Thyroid gland (tissue), 4 donors: ENCODE measurements at regions not wholly inside any gene's neighbourhood (a gene's known extent, or its start where the extent isn't known, plus 50 kb on each side); places are given as distances from the start of the nearest gene placed in this dataset.

Source experiments
- CTCF ChIP-seq, 6 experiments: fragments of 200-600 bp in 3 of 6; fragments of 450-650 bp in 3 of 6; sonication (generic) in 3 of 6; IDR thresholded peaks; one replicate each; pipeline ENCODE4 v1.5.1; 2016 to 2019; ENCODE audit warnings: antibody characterized with exemption in 6 of 6, mild to moderate bottlenecking in 2 of 6, inconsistent platforms in 1 of 6, moderate library complexity in 1 of 6
- POLR2A ChIP-seq, 2 donors: fragments of 450-650 bp; IDR thresholded peaks; one replicate each; pipeline ENCODE4 v1.6.1; 2017; ENCODE audit warnings: antibody characterized with exemption in 2 of 2, mild to moderate bottlenecking in 2 of 2, moderate library complexity in 1 of 2

- TF ChIP-seq CTCF (IDR thresholded peaks at IDR 0.05) (no peak), POLR2A (IDR thresholded peaks at IDR 0.05) (no peak)
Measured at GRCh38 chrX:10761447-10761846, 141.1 kb upstream of the MID1 start.
